ENCODE measurements at regions not wholly inside any gene's neighbourhood (a gene's known extent, or its start where the extent isn't known, plus 50 kb on each side); places are given as distances from the start of the nearest gene placed in this dataset.

- peaks cover 0 to 2% (median 0%) of the 10 kb centered on the region in 6 donors for H3K9me3 Mint-ChIP-seq
- no peak for DNase-seq
Observed at GRCh38 chr15:100802421-100803170, 77.0 kb upstream of the ALDH1A3 start.

GRCh38 chr15:100803171-100803440 is 76.5 kb upstream of the ALDH1A3 start:
- no peak overlapping the region for H3K27ac Mint-ChIP-seq
- no peaks in the 10 kb centered on the region for H3K4me1 Mint-ChIP-seq
- DNase-seq, result no peak
- H3K27me3 Mint-ChIP-seq (ENCODE audit: low read depth in 3 of 3), result peaks cover 0 to 9% (median 2%) of the 10 kb centered on the region in 3 donors
- peaks cover 0 to 2% (median 0%) of the 10 kb centered on the region in 6 donors for H3K9me3 Mint-ChIP-seq
- no peaks in the 10 kb centered on the region for H3K36me3 Mint-ChIP-seq
- H3K4me3 Mint-ChIP-seq, result no peak overlapping the region

More at GRCh38 chr15:100802421-100803170, 77.0 kb upstream of the ALDH1A3 start:
- no peak overlapping the region for H3K4me3 Mint-ChIP-seq
- H3K27ac Mint-ChIP-seq, result no peak overlapping the region
- H3K27me3 Mint-ChIP-seq (ENCODE audit: low read depth in 3 of 3), result peaks cover 0 to 9% (median 2%) of the 10 kb centered on the region in 3 donors
- no peaks in the 10 kb centered on the region for H3K4me1 Mint-ChIP-seq
- no peaks in the 10 kb centered on the region for H3K36me3 Mint-ChIP-seq

- peaks cover 0 to 8% (median 0%) of the 10 kb centered on the region in 6 donors for H3K9me3 Mint-ChIP-seq
Observed at GRCh38 chr15:100806157-100806556, 73.5 kb upstream of the ALDH1A3 start.

GRCh38 chr15:100807028-100807427 is 72.6 kb upstream of the ALDH1A3 start:
- Mint-ChIP-seq H3K27me3 (ENCODE audit: low read depth in 3 of 3) (peaks cover 0 to 5% (median 2%) of the 10 kb centered on the region in 3 donors), H3K4me3 (no peak overlapping the region), H3K36me3 (no peaks in the 10 kb centered on the region), H3K27ac (no peak overlapping the region), H3K4me1 (no peaks in the 10 kb centered on the region), H3K9me3 (peaks cover 0 to 8% (median 0%) of the 10 kb centered on the region in 6 donors)
- no peak for DNase-seq

More at GRCh38 chr15:100806157-100806556, 73.5 kb upstream of the ALDH1A3 start:
- DNase-seq, result no peak
- H3K27ac Mint-ChIP-seq, result no peak overlapping the region
- H3K4me3 Mint-ChIP-seq, result no peak overlapping the region
- peaks cover 0 to 5% (median 2%) of the 10 kb centered on the region in 3 donors for H3K27me3 Mint-ChIP-seq (ENCODE audit: low read depth in 3 of 3)
- no peaks in the 10 kb centered on the region for H3K4me1 Mint-ChIP-seq
- H3K36me3 Mint-ChIP-seq, result no peaks in the 10 kb centered on the region

- no peaks in the 10 kb centered on the region for H3K36me3 Mint-ChIP-seq
Observed at GRCh38 chr15:100808691-100809090, 70.9 kb upstream of the ALDH1A3 start.

DNA sequence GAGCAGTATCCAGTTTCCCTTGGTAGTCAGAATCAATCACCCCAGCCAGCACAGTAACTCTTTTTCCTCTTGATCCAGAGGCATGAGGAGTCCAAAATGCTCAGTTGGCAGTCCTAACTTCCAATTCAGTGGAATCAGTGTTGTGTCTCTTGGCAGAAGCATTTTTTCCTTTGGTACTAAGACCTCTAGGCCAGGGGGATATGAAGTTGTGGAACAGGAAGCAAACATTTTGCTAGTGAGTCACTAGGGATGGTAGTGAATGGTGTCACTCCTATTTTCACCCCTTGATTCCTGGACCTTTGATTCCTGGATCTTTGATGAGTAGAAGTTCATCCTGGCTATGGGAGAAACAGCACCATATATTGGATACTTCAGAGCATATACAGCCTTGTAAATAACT is 70.5 kb upstream of the ALDH1A3 start:
- peaks cover 0 to 8% (median 0%) of the 10 kb centered on the region in 6 donors for H3K9me3 Mint-ChIP-seq
- H3K36me3 Mint-ChIP-seq, result no peaks in the 10 kb centered on the region
- no peaks in the 10 kb centered on the region for H3K4me1 Mint-ChIP-seq
- no peak overlapping the region for H3K4me3 Mint-ChIP-seq
- no peak overlapping the region for H3K27ac Mint-ChIP-seq
- no peak for DNase-seq
- peaks cover 2 to 5% (median 5%) of the 10 kb centered on the region in 3 donors for H3K27me3 Mint-ChIP-seq (ENCODE audit: low read depth in 3 of 3)

More at GRCh38 chr15:100808691-100809090, 70.9 kb upstream of the ALDH1A3 start:
- no peak for DNase-seq
- Mint-ChIP-seq H3K27me3 (ENCODE audit: low read depth in 3 of 3) (peaks cover 2 to 5% (median 5%) of the 10 kb centered on the region in 3 donors), H3K27ac (no peak overlapping the region), H3K9me3 (peaks cover 0 to 8% (median 0%) of the 10 kb centered on the region in 6 donors), H3K4me1 (no peaks in the 10 kb centered on the region), H3K4me3 (no peak overlapping the region)

- Mint-ChIP-seq H3K27me3 (ENCODE audit: low read depth in 3 of 3) (peaks cover 2 to 5% (median 3%) of the 10 kb centered on the region in 3 donors), H3K9me3 (peaks cover 0 to 8% (median 0%) of the 10 kb centered on the region in 6 donors), H3K27ac (no peak overlapping the region), H3K36me3 (no peaks in the 10 kb centered on the region), H3K4me3 (no peak overlapping the region), H3K4me1 (no peaks in the 10 kb centered on the region)
- no peak for DNase-seq
Observed at GRCh38 chr15:100809587-100809986, 70.0 kb upstream of the ALDH1A3 start.

DNA sequence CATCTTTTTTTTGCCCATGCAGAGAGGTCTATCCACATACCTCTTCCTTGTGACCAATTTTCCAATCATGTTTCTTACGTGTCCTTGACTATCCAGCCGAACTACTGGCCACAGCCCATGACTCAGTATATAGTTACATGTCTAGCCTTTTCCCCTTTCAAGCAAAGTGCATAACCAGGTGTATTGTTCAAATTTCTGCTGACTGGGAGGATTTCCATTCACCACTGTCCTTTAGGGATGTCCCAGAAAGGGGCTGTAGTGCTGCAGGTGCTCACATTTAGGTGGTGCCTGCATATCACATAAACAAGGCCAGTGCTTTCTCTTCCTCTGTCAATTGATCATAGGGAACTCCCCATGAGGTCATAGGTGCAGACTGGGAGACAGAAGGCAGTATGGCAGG is 69.4 kb upstream of the ALDH1A3 start:
- Mint-ChIP-seq H3K9me3 (peaks cover 0 to 8% (median under 1%) of the 10 kb centered on the region in 6 donors), H3K27ac (no peak overlapping the region), H3K27me3 (ENCODE audit: low read depth in 3 of 3) (peaks cover 0 to 5% (median 4%) of the 10 kb centered on the region in 3 donors), H3K4me1 (no peaks in the 10 kb centered on the region), H3K36me3 (no peaks in the 10 kb centered on the region), H3K4me3 (no peak overlapping the region)
- no peak for DNase-seq

- Mint-ChIP-seq H3K4me3 (no peak overlapping the region), H3K27ac (no peak overlapping the region)
Observed at GRCh38 chr15:100810831-100811230, 68.8 kb upstream of the ALDH1A3 start.

DNA sequence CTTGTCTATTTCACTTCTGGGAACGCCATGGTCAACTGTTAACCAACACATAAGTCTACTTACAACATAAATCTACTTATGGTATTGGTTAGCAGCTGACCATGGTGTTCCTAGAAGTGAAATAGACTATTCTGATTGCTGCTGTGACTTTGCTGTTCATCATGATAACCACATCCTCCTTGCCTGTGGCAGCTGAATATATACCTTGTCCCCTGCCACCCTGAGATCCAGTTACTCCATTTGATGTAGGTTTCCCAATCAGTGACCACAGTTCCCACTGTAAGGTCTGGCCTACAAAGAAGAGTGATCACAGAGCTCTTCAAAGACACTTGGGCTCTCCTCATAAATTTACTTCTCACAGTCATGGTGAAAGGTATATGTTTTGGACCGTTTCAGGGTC is 66.8 kb upstream of the ALDH1A3 start:
- H3K36me3 Mint-ChIP-seq, result peaks cover 0 to 5% (median 0%) of the 10 kb centered on the region in 3 donors
- peaks cover 0 to 6% (median 5%) of the 10 kb centered on the region in 3 donors for H3K27me3 Mint-ChIP-seq (ENCODE audit: low read depth in 3 of 3)
- DNase-seq, result no peak
- H3K4me3 Mint-ChIP-seq, result no peak overlapping the region
- H3K27ac Mint-ChIP-seq, result no peak overlapping the region
- H3K9me3 Mint-ChIP-seq, result peaks cover 0 to 14% (median 6%) of the 10 kb centered on the region in 6 donors
- no peaks in the 10 kb centered on the region for H3K4me1 Mint-ChIP-seq

More at GRCh38 chr15:100810831-100811230, 68.8 kb upstream of the ALDH1A3 start:
- Mint-ChIP-seq H3K36me3 (peaks cover 0 to 3% (median 0%) of the 10 kb centered on the region in 3 donors), H3K4me1 (no peaks in the 10 kb centered on the region), H3K27me3 (ENCODE audit: low read depth in 3 of 3) (peaks cover 0 to 6% (median 5%) of the 10 kb centered on the region in 3 donors), H3K9me3 (peaks cover 0 to 10% (median 4%) of the 10 kb centered on the region in 6 donors)
- no peak for DNase-seq

DNA sequence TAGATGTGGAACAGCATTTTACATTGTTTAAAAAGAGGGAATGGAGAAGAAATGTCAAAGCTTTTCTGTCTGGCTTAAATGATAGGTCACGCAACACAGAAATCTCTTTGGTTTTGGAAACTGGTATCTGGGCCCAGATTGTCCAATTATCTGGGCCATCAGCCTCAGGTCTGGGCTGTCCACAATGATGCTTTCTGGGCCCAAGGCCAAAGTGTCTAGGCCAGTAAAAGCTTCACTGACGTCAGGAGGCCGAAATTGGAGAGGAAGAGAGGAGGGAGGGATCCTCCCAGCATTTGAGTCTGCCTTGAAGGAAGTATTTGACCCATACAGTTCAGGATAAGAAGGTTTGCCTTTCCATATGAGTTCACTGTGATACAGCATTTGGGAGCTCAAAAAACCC is 60.7 kb upstream of the ALDH1A3 start:
- Mint-ChIP-seq H3K27ac (no peak overlapping the region), H3K27me3 (ENCODE audit: low read depth in 3 of 3) (peaks cover 3 to 15% (median 9%) of the 10 kb centered on the region in 3 donors), H3K4me1 (no peaks in the 10 kb centered on the region), H3K9me3 (peaks cover 0 to 12% (median 6%) of the 10 kb centered on the region in 6 donors), H3K4me3 (no peak overlapping the region), H3K36me3 (peaks cover 0 to 5% (median 0%) of the 10 kb centered on the region in 3 donors)
- no peak for DNase-seq

DNA sequence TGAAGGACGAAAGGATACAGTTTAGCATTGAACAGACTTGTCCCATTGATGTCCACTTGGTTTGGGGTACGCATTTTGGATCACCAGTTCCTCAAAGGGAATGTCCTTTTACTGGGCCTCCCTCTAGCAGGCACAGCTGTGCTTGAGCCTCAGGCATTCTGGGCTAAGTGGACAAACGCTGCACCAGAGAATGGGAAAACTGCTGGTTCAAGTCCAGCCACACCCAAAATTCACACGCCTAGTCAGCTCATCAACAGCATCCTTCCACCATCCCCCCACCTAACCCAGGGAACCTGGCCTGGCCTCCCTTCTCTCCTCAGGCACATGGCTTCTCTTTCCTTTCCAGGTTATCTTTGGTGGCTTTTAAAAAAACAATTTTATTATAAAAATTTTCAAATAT is 59.1 kb upstream of the ALDH1A3 start:
- no peak for DNase-seq
- peaks cover 3 to 15% (median 6%) of the 10 kb centered on the region in 3 donors for H3K27me3 Mint-ChIP-seq (ENCODE audit: low read depth in 3 of 3)
- no peak overlapping the region for H3K4me3 Mint-ChIP-seq

DNA sequence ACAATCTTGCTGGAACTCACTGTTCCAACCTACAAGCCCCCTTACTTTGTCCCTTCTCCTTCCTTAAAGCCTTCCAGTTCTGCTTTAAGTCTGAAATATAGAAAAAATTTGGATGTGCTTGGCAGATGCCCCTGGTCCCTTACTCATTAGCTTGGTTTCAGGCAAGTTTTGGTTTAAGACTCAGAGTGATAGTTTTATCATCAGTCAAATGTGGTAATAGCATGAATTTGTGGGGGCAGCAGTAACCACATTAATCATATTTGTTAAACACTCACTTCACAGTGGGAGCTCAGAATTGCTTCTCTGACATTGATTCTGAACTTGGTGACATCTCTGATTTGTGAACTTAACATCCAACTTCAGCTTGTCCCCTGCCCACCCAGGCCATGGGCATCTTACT is 58.3 kb upstream of the ALDH1A3 start:
- Mint-ChIP-seq H3K27me3 (ENCODE audit: low read depth in 3 of 3) (peaks cover 3 to 19% (median 8%) of the 10 kb centered on the region in 3 donors), H3K36me3 (no peaks in the 10 kb centered on the region), H3K4me1 (no peaks in the 10 kb centered on the region), H3K4me3 (no peak overlapping the region), H3K27ac (no peak overlapping the region), H3K9me3 (no peaks in the 10 kb centered on the region)
- no peak for DNase-seq

More for the DNA sequence above, 59.1 kb upstream of the ALDH1A3 start:
- Mint-ChIP-seq H3K9me3 (peaks cover 0 to 6% (median 5%) of the 10 kb centered on the region in 6 donors), H3K36me3 (peaks cover 0 to 5% (median 0%) of the 10 kb centered on the region in 3 donors), H3K4me1 (no peaks in the 10 kb centered on the region), H3K27ac (no peak overlapping the region)

DNA sequence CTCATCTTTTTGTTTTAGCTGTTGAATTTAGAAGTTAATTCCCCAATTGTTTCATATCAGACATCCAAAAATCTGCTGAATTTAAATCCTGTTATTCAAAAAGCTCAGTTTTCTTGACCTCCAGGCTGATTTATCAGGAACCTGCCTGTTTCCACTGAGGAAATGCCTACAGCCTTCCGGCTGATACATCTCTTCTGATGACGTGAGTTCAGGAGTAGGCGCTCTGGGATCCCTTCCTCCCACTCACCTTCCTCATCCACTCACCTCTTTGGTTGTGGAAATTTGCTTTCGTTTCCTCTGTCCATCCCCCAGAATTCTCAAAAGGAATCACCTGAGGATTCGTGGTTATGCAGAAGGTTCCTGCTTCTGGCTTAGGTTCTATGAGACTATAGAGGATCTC is 55.4 kb upstream of the ALDH1A3 start:
- no peaks in the 10 kb centered on the region for H3K36me3 Mint-ChIP-seq
- H3K4me1 Mint-ChIP-seq, result no peaks in the 10 kb centered on the region
- peaks cover 8 to 17% (median 8%) of the 10 kb centered on the region in 3 donors for H3K27me3 Mint-ChIP-seq (ENCODE audit: low read depth in 3 of 3)
- H3K9me3 Mint-ChIP-seq, result no peaks in the 10 kb centered on the region
- no peak overlapping the region for H3K4me3 Mint-ChIP-seq
- H3K27ac Mint-ChIP-seq, result no peak overlapping the region
- no peak for DNase-seq
